ENCODE measurements at regions not wholly inside any gene's neighbourhood (a gene's known extent, or its start where the extent isn't known, plus 50 kb on each side); places are given as distances from the start of the nearest gene placed in this dataset.

DNA sequence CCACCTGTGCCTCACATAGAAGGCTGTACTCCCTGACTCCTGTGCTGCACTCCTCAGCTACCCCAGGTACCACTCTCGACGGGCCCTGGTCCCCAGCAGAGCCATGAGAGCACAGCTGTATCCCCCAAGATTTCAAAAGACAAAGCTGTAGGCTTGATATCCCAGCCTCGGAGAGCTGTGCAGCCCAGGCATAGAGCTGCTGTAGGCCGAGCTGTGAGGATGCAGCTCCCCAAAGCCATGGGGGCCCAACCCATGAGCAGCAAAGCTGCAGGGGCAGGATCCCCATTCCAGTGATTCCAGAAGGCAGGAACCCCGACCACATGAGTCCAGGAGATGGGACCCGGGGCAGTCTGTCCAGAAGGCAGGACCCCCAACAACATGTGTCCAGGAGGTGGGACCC, 123.8 kb upstream of the CBLN2 start:
- TF ChIP-seq, protein P1, sequence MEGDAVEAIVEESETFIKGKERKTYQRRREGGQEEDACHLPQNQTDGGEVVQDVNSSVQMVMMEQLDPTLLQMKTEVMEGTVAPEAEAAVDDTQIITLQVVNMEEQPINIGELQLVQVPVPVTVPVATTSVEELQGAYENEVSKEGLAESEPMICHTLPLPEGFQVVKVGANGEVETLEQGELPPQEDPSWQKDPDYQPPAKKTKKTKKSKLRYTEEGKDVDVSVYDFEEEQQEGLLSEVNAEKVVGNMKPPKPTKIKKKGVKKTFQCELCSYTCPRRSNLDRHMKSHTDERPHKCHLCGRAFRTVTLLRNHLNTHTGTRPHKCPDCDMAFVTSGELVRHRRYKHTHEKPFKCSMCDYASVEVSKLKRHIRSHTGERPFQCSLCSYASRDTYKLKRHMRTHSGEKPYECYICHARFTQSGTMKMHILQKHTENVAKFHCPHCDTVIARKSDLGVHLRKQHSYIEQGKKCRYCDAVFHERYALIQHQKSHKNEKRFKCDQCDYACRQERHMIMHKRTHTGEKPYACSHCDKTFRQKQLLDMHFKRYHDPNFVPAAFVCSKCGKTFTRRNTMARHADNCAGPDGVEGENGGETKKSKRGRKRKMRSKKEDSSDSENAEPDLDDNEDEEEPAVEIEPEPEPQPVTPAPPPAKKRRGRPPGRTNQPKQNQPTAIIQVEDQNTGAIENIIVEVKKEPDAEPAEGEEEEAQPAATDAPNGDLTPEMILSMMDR (IDR thresholded peaks at IDR 0.05; ENCODE audit: low read depth, low read length), result no peak
- TF ChIP-seq MYC (IDR thresholded peaks at IDR 0.05; ENCODE audit: low read depth, low read length) (no peak), POLR2A (IDR thresholded peaks at IDR 0.05; ENCODE audit: extremely low read depth, insufficient read length) (no peak)
- TF ChIP-seq, protein P2, sequence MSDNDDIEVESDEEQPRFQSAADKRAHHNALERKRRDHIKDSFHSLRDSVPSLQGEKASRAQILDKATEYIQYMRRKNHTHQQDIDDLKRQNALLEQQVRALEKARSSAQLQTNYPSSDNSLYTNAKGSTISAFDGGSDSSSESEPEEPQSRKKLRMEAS (IDR thresholded peaks at IDR 0.05; ENCODE audit: low read depth, low read length), result no peak
- DNase-seq (ENCODE audit: low read depth), result no peak
- H3K4me3 ChIP-seq (ENCODE audit: low read depth, low read length), result no peak overlapping the region

DNA sequence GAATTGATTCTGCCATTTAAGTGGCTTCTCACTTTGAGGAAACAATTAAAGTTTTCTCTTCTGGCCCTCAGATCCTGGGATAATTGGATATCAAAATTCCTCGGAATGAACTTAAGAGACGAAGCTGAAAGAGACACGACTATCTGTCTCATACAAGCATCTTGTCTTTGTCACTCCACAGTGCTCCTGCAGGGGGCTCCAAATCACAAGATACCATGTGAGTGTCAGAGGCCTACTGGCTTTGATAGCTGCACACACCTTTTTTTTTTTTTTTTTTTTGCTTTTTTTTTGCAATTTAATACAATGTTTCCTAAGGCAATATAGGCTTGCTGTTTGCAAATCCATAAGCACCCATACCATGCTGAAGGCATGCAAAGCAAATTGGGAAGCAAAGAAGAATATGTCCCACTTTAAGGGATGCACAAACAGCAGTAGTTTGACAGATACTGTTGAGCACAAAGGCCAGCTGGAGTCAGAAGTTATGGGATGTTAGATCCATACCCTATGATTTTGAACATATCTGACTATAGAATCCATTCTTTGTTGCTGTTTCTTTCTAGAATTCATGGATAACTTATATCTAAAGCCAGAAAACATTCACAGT, 109.0 kb upstream of the CBLN2 start:
- TF ChIP-seq, protein P1 (IDR thresholded peaks at IDR 0.05; ENCODE audit: low read depth, low read length), result peak; percentile 63
- TF ChIP-seq POLR2A (IDR thresholded peaks at IDR 0.05; ENCODE audit: extremely low read depth, insufficient read length), result no peak
- peak; percentile 59 for DNase-seq (ENCODE audit: low read depth)
- no peak overlapping the region for H3K4me3 ChIP-seq (ENCODE audit: low read depth, low read length)

DNA sequence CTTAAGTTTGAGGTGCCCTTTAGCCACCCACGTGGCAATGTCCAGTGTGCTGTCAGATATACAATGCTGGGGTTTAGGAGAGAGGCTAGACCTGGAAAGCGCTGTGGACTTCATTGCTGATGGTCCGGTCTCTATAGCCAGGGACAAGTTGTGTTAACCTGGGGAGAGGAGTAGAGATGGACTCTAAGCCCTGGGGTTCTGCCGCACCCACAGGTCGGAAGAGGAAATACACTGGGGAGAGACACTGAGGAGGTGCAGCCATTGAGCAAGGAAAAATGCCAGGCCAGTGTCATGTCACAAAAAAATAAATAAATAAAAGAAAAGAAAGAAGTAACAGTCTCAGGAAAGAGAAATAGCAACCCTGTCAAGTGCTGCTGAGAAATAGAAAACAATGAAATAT, 106.9 kb upstream of the CBLN2 start:
- H3K4me3 ChIP-seq (ENCODE audit: low read depth, low read length), result no peak overlapping the region
- TF ChIP-seq, protein P2 (IDR thresholded peaks at IDR 0.05; ENCODE audit: low read depth, low read length), result no peak
- TF ChIP-seq, protein P1 (IDR thresholded peaks at IDR 0.05; ENCODE audit: low read depth, low read length), result no peak
- no peak for TF ChIP-seq MYC (IDR thresholded peaks at IDR 0.05; ENCODE audit: low read depth, low read length)
- TF ChIP-seq POLR2A (IDR thresholded peaks at IDR 0.05; ENCODE audit: extremely low read depth, insufficient read length), result no peak
- no peak for DNase-seq (ENCODE audit: low read depth)

DNA sequence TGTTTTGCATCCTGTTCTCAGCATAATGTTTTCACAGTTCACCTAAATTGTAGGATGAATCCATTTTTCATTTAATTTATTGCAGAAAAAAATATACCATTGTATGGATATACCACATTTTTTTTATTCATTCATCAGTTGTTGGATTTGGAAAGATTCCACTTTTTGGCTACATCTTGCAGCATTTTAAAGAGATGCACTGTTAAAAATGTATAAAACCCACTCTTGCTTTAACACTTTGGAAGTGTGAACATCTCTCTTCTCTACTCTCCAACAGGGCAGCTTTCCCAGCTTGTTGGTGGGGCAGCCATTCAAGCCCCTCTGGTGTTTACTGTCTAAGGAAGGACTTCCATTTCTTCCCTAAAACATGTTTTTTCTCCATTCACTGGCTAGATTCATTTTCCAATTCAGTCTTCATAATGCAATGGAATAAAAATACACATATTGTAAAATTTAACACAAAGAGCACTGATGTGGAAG, 104.4 kb upstream of the CBLN2 start:
- no peak for DNase-seq (ENCODE audit: low read depth)
- TF ChIP-seq, protein P2 (IDR thresholded peaks at IDR 0.05; ENCODE audit: low read depth, low read length), result no peak
- TF ChIP-seq MYC (IDR thresholded peaks at IDR 0.05; ENCODE audit: low read depth, low read length) (no peak), POLR2A (IDR thresholded peaks at IDR 0.05; ENCODE audit: extremely low read depth, insufficient read length) (no peak)
- TF ChIP-seq, protein P1 (IDR thresholded peaks at IDR 0.05; ENCODE audit: low read depth, low read length), result no peak
- H3K4me3 ChIP-seq (ENCODE audit: low read depth, low read length), result no peak overlapping the region

DNA sequence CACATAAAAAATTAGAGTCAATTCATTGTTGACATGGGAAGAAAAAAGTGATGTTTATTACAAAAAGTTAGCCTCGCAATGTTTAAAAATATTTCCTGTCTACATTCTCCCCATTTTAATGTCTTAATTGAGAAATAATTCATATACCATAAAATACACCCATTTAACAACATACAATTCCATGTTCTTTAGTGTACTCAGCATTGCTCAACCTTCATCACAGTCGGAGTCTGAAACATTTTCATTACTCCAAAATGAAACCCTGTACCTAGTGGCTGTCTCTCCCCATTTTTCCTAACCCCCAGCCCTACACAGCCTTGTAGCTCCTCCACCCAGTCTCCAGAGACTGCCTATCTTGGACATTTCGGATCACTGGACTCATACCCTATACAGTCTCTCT, 103.9 kb upstream of the CBLN2 start:
- H3K4me3 ChIP-seq (ENCODE audit: low read depth, low read length), result no peak overlapping the region
- TF ChIP-seq POLR2A (IDR thresholded peaks at IDR 0.05; ENCODE audit: extremely low read depth, insufficient read length) (no peak), MYC (IDR thresholded peaks at IDR 0.05; ENCODE audit: low read depth, low read length) (no peak)
- TF ChIP-seq, protein P1 (IDR thresholded peaks at IDR 0.05; ENCODE audit: low read depth, low read length), result no peak
- TF ChIP-seq, protein P2 (IDR thresholded peaks at IDR 0.05; ENCODE audit: low read depth, low read length), result no peak
- no peak for DNase-seq (ENCODE audit: low read depth)

DNA sequence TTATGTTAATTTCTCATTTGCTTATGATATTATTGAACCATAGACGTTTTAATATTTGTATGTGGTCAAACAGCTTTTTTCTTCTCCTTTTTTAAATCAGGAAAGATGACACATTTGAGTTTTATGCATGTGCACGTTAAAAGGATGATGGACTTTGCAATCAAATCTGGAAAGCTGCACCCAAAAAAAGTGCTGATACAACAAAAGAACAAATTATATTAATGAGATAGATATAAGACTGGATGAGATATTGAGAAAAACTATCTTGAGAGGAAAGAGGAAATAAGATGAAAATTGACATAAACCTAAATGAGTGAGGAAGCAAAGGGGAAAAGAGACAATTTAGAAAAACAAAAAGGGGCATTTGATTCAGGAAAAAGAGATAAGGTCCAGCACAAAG, 96.4 kb upstream of the CBLN2 start:
- H3K4me3 ChIP-seq (ENCODE audit: low read depth, low read length), result no peak overlapping the region
- TF ChIP-seq POLR2A (IDR thresholded peaks at IDR 0.05; ENCODE audit: extremely low read depth, insufficient read length) (no peak), MYC (IDR thresholded peaks at IDR 0.05; ENCODE audit: low read depth, low read length) (no peak)
- TF ChIP-seq, protein P2 (IDR thresholded peaks at IDR 0.05; ENCODE audit: low read depth, low read length), result no peak
- TF ChIP-seq, protein P1 (IDR thresholded peaks at IDR 0.05; ENCODE audit: low read depth, low read length), result no peak
- DNase-seq (ENCODE audit: low read depth), result no peak

Measured in NB4 (cell line).